ENCODE measurements at regions not wholly inside any gene's neighbourhood (a gene's known extent, or its start where the extent isn't known, plus 50 kb on each side); places are given as distances from the start of the nearest gene placed in this dataset.

GRCh38 chr9:18235181-18235908 is 238.6 kb upstream of the ADAMTSL1 start:
- no peak for DNase-seq

GRCh38 chr9:18236336-18236735 is 237.6 kb upstream of the ADAMTSL1 start:
- DNase-seq = no peak

- no peak for DNase-seq
Measured at GRCh38 chr9:18237776-18238175, 236.2 kb upstream of the ADAMTSL1 start.

- DNase-seq = no peak
Measured at GRCh38 chr9:18238254-18238653, 235.7 kb upstream of the ADAMTSL1 start.

- no peak for DNase-seq
Measured at GRCh38 chr9:18238752-18239447, 235.1 kb upstream of the ADAMTSL1 start.

- no peak for DNase-seq
Measured at GRCh38 chr9:18240213-18240612, 233.7 kb upstream of the ADAMTSL1 start.

- DNase-seq = no peak
Measured at GRCh38 chr9:18245911-18246310, 228.0 kb upstream of the ADAMTSL1 start.

- no peak for DNase-seq
Measured at GRCh38 chr9:18250053-18250452, 223.9 kb upstream of the ADAMTSL1 start.

- DNase-seq = no peak
Measured at GRCh38 chr9:18253950-18254349, 220.0 kb upstream of the ADAMTSL1 start.

- no peak for DNase-seq
Measured at GRCh38 chr9:18255158-18255629, 218.8 kb upstream of the ADAMTSL1 start.

- no peak for DNase-seq
Measured at GRCh38 chr9:18255747-18256146, 218.2 kb upstream of the ADAMTSL1 start.

GRCh38 chr9:18256568-18256967 is 217.4 kb upstream of the ADAMTSL1 start:
- DNase-seq = no peak

GRCh38 chr9:18260521-18260920 is 213.4 kb upstream of the ADAMTSL1 start:
- DNase-seq = no peak

GRCh38 chr9:18261181-18261580 is 212.8 kb upstream of the ADAMTSL1 start:
- no peak for DNase-seq

- DNase-seq = no peak
Measured at GRCh38 chr9:18263377-18263776, 210.6 kb upstream of the ADAMTSL1 start.

- no peak for DNase-seq
Measured at GRCh38 chr9:18268381-18268780, 205.6 kb upstream of the ADAMTSL1 start.

- no peak for DNase-seq
Measured at GRCh38 chr9:18269561-18269960, 204.4 kb upstream of the ADAMTSL1 start.

- no peak for DNase-seq
Measured at GRCh38 chr9:18274693-18275092, 199.3 kb upstream of the ADAMTSL1 start.

GRCh38 chr9:18275313-18275990 is 198.5 kb upstream of the ADAMTSL1 start:
- no peak for DNase-seq

- no peak for DNase-seq
Measured at GRCh38 chr9:18281291-18281690, 192.7 kb upstream of the ADAMTSL1 start.

GRCh38 chr9:18294229-18294628 is 179.7 kb upstream of the ADAMTSL1 start:
- no peak for DNase-seq

GRCh38 chr9:18296702-18297055 is 177.3 kb upstream of the ADAMTSL1 start:
- no peak for DNase-seq

- DNase-seq = no peak
Measured at GRCh38 chr9:18297056-18297841, 176.7 kb upstream of the ADAMTSL1 start.

Measured in NCI-H524 treated with DMSO at 0.1 percent for 48 hours (cell line).